Cardiac muscle cell (in vitro differentiated cells and primary cell): ENCODE measurements at regions not wholly inside any gene's neighbourhood (a gene's known extent, or its start where the extent isn't known, plus 50 kb on each side); places are given as distances from the start of the nearest gene placed in this dataset.

Experiments used
- DNase-seq, 2 donors: peaks; one replicate each; pipeline versions ENCODE4 v3.0.0 to v3.0.0-alpha.2; 2010 to 2017; ENCODE audit warnings: low read depth in 1 of 2, low spot score in 1 of 2
- H3K27ac ChIP-seq: fragments of 200-600 bp; sonication (generic); 2 replicates; pipeline ENCODE4 v1.5.1; 2016
- H3K27me3 ChIP-seq: fragments of 200-600 bp; sonication (generic); 2 replicates; pipeline ENCODE4 v1.6.0; 2016; ENCODE audit warnings: control low read depth
- H3K36me3 ChIP-seq: fragments of 200-600 bp; sonication (generic); 2 replicates; pipeline ENCODE4 v1.5.1; 2016; ENCODE audit warnings: control low read depth
- H3K4me1 ChIP-seq: fragments of 200-600 bp; sonication (generic); 2 replicates; pipeline ENCODE4 v1.8.1; 2017; ENCODE audit warnings: low read depth, mild to moderate bottlenecking, mixed run types
- H3K4me3 ChIP-seq: fragments of 200-600 bp; sonication (generic); 2 replicates; pipeline ENCODE4 v1.5.1; 2016; ENCODE audit warnings: mild to moderate bottlenecking
- H3K9me3 ChIP-seq: fragments of 200-600 bp; sonication (generic); 2 replicates; pipeline ENCODE4 v1.5.1; 2017; ENCODE audit warnings: low read depth, mild to moderate bottlenecking, control low read depth
- CTCF ChIP-seq: IDR thresholded peaks from 2 replicates; pipeline ENCODE4 v1.5.1; 2012; ENCODE audit warnings: low read depth, mild to moderate bottlenecking, low read length

DNA sequence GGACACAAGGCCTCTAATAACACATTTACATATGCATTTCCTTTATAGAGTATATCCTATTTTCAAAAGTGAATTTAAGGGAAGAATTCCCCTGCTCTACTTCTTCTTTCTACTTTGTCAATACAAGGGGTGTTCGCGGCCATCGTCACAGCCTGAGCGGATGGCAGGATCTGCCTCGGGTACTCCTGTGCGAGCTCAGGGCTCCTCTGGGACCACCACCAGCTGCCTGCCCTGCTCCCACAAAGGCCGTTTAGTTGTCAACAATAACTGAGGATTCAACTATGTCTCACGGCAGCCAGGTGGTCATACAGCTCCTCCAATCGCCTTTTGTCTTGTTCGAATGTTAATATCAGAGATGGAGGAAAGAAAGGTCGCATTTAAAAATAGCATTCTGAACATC is 228.2 kb upstream of the TENM3 start:
- TF ChIP-seq CTCF, result no peak
- Histone ChIP-seq H3K9me3 (no peaks in the 10 kb centered on the region), H3K36me3 (no peaks in the 10 kb centered on the region), H3K27ac (no peak overlapping the region), H3K4me1 (no peaks in the 10 kb centered on the region), H3K4me3 (no peak overlapping the region), H3K27me3 (no peaks in the 10 kb centered on the region)
- DNase-seq, result no peak

GRCh38 chr4:182015893-182016292 is 227.3 kb upstream of the TENM3 start:
- no peak for DNase-seq
- no peak for TF ChIP-seq CTCF
- H3K4me3 ChIP-seq, result no peak overlapping the region
- no peaks in the 10 kb centered on the region for H3K27me3 ChIP-seq
- no peaks in the 10 kb centered on the region for H3K36me3 ChIP-seq
- no peak overlapping the region for H3K27ac ChIP-seq
- no peaks in the 10 kb centered on the region for H3K9me3 ChIP-seq
- no peaks in the 10 kb centered on the region for H3K4me1 ChIP-seq

DNA sequence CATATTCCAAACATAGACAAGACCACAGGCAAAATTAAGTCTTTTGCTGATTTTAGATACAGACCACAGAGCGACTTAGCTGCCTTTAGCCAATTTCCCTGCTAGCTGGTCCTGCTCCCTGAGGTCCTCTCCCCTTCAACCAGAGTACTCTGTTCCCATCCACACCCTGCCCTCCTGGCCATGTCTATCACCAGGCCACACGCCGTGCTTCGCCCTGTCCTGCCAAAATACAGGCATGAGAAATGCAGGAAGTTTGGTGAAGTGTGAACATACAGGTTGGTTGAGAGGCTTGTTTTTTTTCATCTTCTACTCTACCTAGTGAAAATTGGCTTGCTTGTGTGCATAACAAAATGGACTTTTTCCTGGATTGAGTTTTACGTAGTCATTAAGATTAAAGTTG is 226.2 kb upstream of the TENM3 start:
- no peaks in the 10 kb centered on the region for H3K27me3 ChIP-seq
- no peaks in the 10 kb centered on the region for H3K9me3 ChIP-seq
- no peak overlapping the region for H3K27ac ChIP-seq
- no peaks in the 10 kb centered on the region for H3K36me3 ChIP-seq
- TF ChIP-seq CTCF, result no peak
- no peak for DNase-seq
- H3K4me3 ChIP-seq, result no peak overlapping the region
- H3K4me1 ChIP-seq, result no peaks in the 10 kb centered on the region

DNA sequence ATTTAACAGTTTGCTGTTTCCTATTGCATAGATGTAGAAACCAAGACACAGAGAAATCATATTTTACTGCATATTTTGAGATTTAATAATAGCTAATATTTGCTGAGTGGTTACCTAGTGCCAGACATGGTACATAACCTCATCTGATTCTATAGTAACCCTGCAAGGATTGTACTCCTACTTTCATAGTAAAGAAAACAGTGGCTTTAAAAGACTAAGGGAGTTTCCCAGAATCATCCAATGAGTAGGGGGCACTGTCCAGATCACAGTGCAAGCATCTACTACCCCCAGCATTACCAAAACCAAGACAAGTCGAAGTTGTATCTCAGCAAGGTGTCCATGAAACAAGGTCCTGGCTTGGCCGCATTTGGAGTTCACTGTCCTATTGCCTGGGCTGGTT is 224.5 kb upstream of the TENM3 start:
- Histone ChIP-seq H3K4me1 (no peaks in the 10 kb centered on the region), H3K27me3 (no peaks in the 10 kb centered on the region), H3K36me3 (no peaks in the 10 kb centered on the region), H3K9me3 (no peaks in the 10 kb centered on the region), H3K4me3 (no peak overlapping the region), H3K27ac (no peak overlapping the region)
- DNase-seq, result no peak
- no peak for TF ChIP-seq CTCF

DNA sequence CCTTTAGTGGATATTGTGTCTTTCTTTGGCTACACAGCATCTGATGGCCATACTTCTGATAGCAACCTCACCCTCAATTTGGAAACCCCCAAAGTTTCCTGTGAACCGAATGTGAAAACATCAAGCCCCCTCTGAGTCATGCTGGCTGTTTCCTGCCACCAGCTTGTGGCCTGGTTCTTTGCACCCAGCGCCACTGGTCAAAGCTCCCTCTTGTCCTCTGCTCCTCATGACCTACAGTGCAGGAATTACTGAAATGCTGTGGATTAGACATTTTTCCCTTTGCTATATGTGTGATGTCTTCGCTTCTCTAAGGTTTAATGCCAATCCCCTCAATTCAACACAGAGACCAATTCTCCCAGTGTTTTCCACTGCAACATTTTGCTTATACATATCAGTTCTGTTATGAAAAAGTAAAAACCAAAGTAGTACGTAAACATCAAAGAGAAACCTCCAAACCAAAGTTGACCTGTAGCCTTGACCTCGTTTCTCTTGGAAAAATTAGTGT is 224.0 kb upstream of the TENM3 start:
- no peaks in the 10 kb centered on the region for H3K4me1 ChIP-seq
- no peak overlapping the region for H3K4me3 ChIP-seq
- no peak for TF ChIP-seq CTCF
- no peak overlapping the region for H3K27ac ChIP-seq
- DNase-seq, result no peak
- no peaks in the 10 kb centered on the region for H3K27me3 ChIP-seq
- no peaks in the 10 kb centered on the region for H3K36me3 ChIP-seq
- H3K9me3 ChIP-seq, result no peaks in the 10 kb centered on the region

- no peak for DNase-seq
- Histone ChIP-seq H3K27ac (no peak overlapping the region), H3K27me3 (no peaks in the 10 kb centered on the region), H3K9me3 (no peaks in the 10 kb centered on the region), H3K36me3 (no peaks in the 10 kb centered on the region), H3K4me1 (no peaks in the 10 kb centered on the region), H3K4me3 (no peak overlapping the region)
- no peak for TF ChIP-seq CTCF
Observed at GRCh38 chr4:182022909-182023308, 220.3 kb upstream of the TENM3 start.
